Frontal cortex (tissue), 3 donors: ENCODE measurements at regions not wholly inside any gene's neighbourhood (a gene's known extent, or its start where the extent isn't known, plus 50 kb on each side); places are given as distances from the start of the nearest gene placed in this dataset.
"Not testable (repeated sequence)": the region's sequence is repeated elsewhere in the genome, so short reads cannot be mapped to it uniquely, and the experiment has no call there.

ENCODE experiments used
- DNase-seq, 2 donors: peaks; one replicate each; pipeline ENCODE4 v3.0.0; 2012; ENCODE audit warnings: low spot score in 2 of 2
- FAIRE-seq: peaks from 2 replicates; lab custom pipeline; 2012; peaks lifted over from hg19 to GRCh38; lab: Jason Lieb, UNC
- donor health status: control.
- donor health status: control.
- donor health status: control.

DNA sequence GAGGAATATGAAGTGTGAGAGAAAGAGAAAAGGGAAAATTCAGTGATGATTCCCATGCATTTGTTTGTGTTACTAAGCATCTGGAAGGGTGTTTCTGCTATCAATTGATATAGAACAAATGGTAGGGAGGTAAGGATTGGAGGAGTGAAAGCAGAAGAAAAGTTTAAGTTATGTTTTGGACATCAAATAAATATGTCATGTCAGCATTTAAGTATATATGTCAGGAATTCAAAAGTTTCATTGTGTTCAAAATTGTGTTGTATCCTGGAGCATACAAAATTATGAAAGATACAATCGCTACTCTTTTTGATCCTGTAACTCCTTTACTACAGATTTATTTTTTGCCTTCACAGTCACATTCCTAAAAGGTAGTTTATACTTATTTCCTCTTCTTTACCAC, 885.8 kb downstream of the KCNA4 start:
- FAIRE-seq, result no peak
- DNase-seq, result no peak

DNA sequence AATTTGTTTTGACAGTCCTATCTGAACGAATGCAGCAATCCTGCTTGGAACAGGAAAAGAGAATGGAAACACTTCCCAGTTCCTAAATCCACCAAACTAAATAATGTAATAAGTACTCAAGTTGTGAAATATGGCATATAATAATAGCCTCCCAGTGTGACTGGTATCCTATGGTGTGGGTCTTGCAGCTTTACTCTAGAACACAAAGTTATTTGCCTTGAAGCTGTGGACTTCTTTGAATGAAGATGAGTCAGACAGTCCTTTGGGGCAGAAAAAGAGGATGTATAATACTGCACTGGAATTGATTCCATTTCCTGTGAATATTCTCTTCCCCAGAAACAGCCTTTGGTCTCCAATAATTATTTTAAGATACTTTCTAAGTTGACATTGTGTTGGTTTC, 887.0 kb downstream of the KCNA4 start:
- DNase-seq, result no peak
- no peak for FAIRE-seq

DNA sequence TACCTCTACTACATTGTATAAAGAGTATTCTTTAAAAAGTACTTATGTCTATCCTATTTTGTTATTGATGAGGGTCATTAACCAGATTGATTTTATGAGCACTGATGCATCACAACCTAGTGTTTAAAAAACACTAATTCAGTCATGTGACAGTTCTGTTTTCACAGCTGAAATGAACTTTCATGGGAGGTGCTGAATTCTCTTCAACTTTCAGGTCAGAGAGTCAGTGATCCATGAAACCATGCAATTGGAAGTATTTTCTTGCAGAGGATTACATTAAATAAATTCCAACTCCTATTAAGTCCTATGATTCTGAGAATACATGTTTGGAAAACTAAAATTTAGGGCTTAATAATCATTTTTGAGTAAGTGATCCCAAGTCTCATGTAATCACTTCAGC, 889.4 kb downstream of the KCNA4 start:
- FAIRE-seq, result no peak
- DNase-seq, result no peak

DNA sequence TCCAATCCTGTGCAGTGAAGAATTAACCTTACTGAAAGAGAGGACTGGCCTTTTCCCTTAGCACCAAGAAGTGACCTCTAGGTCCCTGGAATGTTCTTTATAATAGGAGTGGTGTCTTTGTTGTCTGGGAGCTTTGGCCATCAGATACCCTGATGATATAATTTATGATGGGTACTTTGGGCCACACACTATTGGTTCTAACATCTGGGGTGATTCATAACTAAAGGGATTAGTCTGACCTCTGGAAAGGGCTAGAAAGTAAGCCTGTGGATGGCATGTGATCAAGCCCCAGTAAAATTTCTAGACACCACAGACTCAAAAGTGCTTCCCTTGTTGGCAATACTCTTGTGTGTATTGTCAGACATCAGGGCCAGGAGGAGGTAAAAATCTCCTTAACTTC, 891.2 kb downstream of the KCNA4 start:
- DNase-seq, result no peak
- FAIRE-seq, result no peak

DNA sequence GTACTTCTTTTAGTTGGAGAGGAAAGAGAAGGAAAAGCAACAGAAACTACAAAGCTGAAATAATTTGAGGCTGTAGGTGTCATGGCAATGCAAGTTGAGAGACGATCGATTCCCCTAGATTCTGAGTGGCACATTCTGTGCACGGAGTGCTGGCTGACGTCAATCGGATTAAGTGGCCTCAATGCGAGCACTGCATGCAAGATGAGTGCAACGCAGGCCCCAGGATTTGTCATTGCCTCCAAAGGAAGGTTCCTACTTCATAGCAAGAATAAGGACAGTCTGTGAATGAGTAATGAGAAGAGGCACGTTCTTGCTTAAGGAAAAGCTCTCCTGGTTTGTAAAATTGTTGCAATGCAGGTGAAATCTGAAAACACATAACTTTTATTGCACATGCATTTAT, 892.4 kb downstream of the KCNA4 start:
- FAIRE-seq (no peak), DNase-seq (no peak)

DNA sequence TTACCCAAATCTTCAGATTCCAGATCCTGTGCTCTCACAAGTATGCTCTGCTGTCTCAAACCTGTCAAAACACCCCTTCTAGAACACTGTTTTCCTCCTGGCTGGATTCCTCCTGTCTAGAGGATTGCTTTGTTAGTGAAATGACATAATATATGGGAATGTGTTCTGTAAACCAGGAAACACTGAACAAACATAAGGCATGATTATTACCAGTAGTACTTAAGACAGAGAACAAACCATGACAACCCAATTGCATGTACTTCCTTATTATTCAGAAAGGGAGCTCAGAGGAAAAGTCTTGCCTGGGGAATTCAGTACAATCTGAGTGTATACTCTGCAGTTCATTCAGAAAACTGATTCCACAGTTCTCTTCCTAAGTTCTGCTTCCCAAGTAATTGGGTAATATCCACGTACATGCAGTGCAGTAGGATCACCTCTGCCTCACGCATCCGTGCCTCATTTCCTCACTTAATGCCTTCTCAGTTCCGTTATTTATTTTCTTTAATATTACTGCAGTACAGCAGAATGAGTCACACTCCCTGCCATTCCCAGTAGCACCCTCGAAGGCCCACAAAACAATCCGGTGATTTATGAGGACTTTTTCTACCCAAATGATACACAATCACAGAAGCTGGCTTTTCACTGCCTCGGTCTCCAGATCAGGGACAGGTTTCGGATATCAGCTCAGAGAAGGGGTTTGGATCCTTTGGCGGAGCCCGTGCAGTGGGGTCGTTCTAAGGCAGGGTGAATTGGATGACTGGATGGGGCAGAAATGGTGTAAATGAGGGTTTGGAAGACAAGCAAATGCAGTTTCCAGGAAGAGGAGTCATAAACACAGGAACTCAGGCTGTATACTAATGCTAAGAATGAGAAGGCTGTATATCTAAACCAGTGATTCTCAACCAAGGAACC, 896.9 kb downstream of the KCNA4 start:
- FAIRE-seq, result no peak
- no peak for DNase-seq

DNA sequence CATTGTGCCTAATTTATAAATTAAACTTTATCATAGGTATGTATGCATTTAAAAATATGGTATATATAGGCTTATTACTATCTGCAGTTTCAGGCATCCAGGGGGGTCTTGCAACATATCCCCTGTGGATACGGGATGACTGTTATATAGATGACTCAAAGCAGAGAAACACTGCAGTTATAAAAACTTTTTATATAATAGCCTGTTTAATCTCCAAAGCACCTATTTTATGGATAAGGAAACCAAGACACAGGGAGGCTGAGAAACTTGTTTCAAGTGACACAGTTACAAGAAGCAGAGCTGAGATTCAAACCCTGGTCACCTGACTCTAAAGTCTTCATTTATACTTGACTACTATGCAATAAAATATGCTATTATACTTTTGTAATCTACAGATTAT, 897.7 kb downstream of the KCNA4 start:
- no peak for DNase-seq
- no peak for FAIRE-seq

DNA sequence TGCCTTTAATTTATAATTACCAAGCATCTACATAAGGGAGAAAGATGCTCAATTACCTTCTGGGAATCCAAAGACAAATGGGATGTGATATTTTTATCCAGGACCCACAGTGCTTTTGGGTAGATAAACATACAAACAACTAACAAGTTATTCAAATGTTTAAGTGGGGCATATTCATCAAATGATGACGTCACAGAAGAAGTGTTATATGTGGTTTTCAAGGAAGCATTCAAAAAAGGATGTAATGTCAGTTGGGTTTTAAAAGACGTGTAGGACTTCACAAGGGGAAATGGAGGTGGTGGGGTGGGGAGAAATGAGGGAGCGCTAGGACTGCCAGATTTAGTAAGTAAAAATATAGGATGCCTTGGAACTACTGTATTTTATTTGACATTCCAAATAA, 915.9 kb downstream of the KCNA4 start:
- DNase-seq, result no peak
- FAIRE-seq, result no peak

DNA sequence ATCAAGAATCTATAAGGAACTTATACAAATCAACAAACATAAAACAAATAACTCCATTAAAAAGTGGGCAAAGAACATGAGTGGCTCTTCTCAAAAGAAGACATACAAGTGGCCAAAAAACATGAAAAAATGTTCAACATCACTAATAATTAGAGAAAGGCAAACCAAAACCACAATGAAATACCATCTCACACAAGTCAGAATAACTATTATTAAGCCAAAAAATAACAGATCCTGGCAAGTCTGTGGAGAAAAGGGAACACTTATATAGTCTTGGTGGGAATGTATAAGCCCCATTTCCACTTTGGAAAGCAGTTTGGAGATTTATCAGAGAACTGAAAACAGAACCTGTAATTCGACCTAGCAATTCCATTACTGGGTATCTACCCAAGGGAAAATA, 921.0 kb downstream of the KCNA4 start:
- DNase-seq (no peak), FAIRE-seq (no peak)

DNA sequence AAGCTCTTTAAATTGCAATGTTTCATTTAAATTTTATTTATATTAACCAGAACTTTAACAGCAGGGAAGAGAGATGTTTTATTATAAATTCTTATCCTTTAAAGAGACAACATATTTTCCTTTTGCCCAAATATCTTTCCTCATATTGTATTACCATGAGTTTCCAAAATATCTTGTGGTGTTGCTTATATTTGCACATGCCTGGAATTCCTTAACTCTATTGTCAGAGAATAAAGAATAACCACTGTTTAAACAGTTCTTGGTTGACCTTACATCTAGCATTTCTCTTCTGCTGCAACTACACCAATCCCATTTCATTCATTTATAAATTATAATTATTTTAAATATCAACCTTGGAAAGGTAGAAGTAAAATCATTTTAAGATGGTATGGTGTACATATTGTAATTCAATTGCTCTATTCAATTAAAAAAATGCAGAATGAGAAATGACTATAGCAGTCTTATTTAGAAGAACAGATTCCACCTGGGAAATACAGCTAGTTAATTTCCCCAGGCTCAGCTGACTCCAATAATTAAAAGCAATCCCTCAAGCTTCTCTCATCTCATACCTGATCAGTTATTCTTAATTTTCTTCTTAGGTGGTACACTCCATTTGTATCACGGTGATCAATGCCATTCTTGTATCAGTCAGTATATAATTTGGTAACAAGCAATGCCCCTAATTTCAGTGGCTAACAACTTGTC, 923.3 kb downstream of the KCNA4 start:
- DNase-seq (no peak), FAIRE-seq (no peak)

DNA sequence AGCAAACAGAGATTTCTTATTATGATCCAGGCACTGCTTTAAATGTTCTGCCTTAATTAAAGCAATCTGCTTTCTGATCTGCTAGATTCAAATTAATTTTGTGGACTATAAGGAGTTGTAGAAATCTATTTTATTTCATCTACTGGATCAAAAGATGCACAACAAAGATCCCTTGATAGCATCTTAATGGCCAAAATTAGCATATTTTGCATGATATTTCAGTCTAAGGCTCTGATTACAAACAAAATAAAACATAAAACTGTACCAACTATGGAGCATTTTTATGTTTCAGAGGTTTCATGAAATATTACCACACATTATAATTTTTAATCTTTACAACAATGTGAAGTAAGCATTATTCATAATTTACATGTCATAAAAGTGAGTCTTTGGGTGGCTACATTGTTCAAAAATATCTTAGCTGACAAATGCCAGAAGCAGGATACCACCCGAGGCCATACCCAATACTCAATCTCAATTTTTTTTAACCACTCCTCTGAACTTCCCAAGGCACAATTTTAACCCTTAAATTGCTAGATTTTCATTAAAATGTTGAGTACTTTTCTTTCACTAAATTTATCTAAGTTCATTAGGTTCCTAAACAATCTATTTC, 929.5 kb downstream of the KCNA4 start:
- DNase-seq (no peak), FAIRE-seq (no peak)

DNA sequence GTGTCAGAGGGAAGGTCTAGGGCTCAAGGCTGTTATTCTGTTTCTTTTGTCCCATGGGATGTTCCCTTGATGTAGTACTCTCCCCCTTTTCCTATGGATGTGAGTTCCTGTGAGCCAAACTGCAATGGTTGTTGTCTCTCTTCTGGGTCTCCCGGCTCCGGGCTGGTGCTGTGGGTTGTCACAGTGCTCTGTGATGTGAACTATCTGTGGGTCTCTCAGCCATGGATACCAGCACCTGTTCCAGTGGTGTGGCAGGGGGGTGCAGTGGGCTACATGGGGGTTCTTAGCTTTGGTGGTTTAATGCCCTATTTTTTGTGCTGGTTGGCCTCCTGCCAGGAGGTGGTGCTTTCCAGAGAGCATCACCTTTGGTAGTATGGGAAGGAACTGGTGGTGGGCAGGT, 941.1 kb downstream of the KCNA4 start:
- no peak for DNase-seq
- FAIRE-seq, result no peak

DNA sequence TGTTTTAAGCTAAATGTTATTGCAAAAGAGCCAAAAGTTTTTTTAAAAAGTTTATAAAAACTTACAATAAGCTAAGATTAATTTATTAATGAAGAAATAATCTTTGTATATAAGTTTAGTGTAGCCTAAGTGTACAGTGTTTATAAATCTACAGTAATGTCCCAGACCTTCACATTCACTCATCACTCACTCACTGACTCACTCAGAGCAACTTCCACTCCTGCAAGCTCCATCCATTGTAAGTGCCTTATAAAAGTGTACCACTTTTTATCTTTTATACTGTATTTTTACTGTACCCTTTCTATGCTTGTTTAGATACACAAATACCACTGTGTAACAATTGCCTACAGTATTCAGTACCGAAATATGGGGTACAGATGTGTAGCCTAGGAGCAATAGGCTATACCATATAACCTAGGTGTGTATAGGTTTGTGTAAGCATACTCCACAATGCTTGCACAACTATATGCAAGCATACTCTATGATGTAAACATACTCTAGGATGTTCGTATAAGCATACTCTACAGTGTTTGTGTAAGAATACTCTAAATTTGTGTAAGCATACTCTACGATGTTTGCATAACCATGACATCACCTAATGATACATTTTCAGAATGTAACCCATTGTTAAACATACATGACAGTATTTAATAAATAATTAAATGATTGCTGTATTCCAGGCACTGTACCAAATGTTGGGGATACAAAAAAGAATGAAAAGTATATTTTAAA, 953.0 kb downstream of the KCNA4 start:
- no peak for DNase-seq
- no peak for FAIRE-seq

DNA sequence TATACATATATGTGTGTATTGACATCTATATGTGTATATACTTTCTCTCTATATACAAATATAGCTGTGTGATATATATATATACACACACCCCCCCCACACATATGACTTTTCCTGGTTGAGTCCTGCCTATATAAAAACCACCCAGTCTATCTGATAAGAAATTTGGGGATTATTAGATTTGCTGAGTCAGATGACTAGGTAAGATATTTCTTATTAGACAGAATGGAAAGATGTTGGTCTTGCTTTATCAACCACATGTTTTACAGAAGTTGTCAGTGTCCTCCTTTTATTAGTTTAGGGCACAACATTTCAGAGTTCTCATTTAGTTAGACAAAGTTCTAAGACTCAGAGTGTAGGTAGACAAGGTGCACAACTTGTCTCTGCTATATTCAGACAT, 953.3 kb downstream of the METTL15 start:
- DNase-seq (no peak), FAIRE-seq (no peak)

DNA sequence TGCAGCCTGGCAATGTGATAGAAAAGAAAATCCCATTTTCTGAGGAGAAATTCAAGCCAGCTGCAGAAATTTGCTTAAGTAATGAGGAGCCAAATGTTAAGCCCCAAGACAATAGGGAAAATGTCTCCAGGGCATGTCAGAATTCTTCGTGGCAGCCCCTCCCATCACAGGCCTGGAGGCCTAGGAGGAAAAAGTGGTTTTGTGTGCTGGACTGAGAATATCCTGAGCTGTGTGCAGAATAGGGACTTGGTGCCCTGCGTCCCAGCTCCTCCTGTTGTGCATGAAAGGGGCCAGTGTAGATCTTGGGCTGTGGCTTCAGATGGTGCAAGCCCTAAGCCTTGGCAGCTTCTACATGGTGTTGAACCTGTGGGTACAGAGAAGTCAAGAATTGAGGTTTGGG, 948.3 kb downstream of the METTL15 start:
- FAIRE-seq, DNase-seq: not testable (repeated sequence)

DNA sequence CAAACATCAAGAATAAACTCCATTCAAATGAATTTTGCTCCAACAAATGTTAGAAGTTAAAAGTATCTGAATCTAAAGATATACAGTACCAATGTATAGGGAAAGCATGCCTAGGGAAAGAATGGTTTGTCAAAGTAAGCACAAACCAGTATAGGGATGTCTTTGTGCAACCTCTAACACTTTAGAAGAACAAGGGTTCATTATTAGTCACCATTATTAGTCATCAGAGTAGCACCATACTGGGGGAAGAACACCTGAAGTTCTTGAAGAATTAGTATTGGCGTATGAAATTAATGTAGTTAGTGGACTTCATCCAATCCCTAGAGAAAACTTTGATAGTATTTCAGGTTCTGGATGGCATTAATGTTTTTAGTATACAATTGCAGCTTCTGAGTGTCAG, 943.7 kb downstream of the METTL15 start:
- DNase-seq (no peak), FAIRE-seq (no peak)

DNA sequence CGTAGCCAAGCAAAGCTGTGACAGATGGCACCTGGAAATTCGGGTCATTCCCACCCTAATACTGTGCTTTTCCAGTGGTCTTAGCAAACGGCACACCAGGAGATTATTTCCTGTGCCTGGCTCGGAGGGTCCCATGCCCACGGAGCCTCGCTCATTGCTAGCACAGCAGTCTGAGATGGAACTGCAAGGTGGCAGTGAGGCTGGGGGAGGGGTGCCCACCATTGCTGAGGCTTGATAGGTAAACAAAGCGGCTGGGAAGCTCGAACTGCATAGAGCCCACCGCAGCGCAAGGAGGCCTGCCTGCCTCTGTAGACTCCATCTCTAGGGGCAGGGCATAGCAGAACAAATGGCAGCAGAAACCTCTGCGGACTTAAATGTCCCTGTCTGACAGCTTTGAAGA, 942.8 kb downstream of the METTL15 start:
- not testable (repeated sequence) for FAIRE-seq, DNase-seq

DNA sequence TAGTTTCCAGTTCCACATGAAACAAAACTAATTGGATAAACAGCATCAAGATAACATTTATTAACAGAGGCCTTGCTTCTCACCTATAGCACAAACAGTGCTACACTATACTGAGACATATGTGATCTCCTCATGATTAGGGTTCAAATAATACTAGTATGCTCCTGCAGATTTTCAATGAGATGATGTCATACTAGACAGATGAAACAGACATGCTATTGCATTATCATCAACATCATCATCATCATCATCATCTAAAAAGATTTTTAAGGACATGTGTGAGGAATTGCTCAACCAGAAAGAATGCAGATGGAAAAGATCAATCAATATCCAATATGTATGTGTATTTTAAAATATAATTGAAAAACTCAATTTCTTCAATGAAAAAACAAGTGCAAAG, 932.3 kb downstream of the METTL15 start:
- FAIRE-seq (no peak), DNase-seq (no peak)

DNA sequence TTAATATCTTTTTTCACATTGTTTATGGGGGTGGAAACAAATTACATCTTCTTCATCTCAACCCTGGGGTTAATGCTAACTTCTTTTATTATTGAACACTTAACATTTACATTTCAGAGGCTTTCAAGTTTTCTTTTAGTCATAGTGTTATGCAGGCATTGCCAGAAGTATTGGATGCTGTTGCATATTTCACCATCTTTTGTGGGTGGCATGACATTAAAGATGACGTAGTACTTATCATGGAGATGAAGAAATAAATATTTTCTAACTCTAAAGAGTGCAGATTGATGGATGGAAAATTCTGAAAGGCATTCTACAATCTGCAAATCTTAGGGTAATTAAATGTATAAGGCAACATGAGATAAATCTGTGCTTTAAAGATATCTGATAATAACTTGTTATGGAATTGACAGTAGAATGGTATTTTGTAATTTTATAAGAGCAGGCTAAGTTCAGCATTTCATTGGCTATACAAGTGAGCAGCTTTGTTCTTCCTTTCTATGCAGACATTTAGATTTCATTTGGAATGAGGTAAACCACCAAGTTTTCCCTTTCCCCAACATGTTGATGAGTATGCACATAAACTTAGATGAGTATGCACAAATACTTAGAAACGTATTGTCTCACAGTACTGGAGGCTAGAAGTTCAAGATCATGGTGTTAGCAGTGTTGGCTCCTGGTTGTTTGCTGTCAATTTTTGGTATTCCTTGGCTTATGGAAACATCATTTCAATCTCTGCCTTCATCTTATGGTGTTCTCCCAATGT, 924.4 kb downstream of the METTL15 start:
- FAIRE-seq, result no peak

DNA sequence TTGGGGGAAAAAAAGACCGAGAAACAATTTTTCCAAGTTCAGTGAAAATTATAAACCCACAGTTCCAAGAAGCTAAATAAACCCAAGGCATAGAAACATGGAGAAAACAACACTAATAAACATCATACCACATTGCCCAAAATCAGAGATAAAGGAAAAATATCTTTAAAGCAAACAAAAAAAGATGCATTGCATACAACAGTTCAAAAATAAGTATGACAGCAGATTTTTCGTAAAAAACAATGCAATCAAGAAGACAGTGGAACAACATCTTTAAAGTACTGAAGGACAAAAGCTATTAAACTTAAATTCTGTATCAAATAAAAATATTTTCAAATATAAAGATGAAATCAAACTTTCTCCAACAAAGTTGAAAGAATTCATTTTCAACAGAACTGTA, 921.3 kb downstream of the METTL15 start:
- FAIRE-seq (no peak), DNase-seq (no peak)

More for the DNA sequence above, 924.4 kb downstream of the METTL15 start:
- no peak for DNase-seq
